Naive thymus-derived CD4-positive, alpha-beta T cell (primary cell): ENCODE measurements at regions not wholly inside any gene's neighbourhood (a gene's known extent, or its start where the extent isn't known, plus 50 kb on each side); places are given as distances from the start of the nearest gene placed in this dataset.
"Not testable (repeated sequence)": the region's sequence is repeated elsewhere in the genome, so short reads cannot be mapped to it uniquely, and the experiment has no call there.

Source experiments
- ATAC-seq: fragments of 150-1000 bp; cut with Tn5 transposase; 2 replicates; pipeline ENCODE4 v1.10.0; 2021; ENCODE audit warnings: mild to moderate bottlenecking, moderate library complexity
- CTCF ChIA-PET: fragments of 350-600 bp; sonication (Branson Sonifier 250); formaldehyde crosslinking; loops from one replicate; lab custom pipeline; 2021; ENCODE audit warnings: antibody characterized with exemption; lab: Charles Lee
- POLR2A ChIA-PET: fragments of 350-600 bp; sonication (Branson Sonifier 250); formaldehyde crosslinking; loops from one replicate; lab custom pipeline; 2021; ENCODE audit warnings: antibody characterized with exemption, inconsistent platforms; lab: Charles Lee
- DNase-seq, 9 donors: peaks; one replicate each; pipeline versions ENCODE4 v3.0.0 to v3.0.0-alpha.2; 2020 to 2022; ENCODE audit warnings: mixed read lengths in 1 of 9
- H3K27ac ChIP-seq: one replicate; pipeline ENCODE4 v1.7.0; 2013; ENCODE audit warnings: mild to moderate bottlenecking, low read depth, low read length, moderate library complexity
- H3K27me3 ChIP-seq, 2 donors: one replicate each; pipeline ENCODE4 v1.7.0; 2013; ENCODE audit warnings: low read length in 2 of 2, mild to moderate bottlenecking in 2 of 2, moderate library complexity in 2 of 2; ENCODE audit not compliant: control insufficient read depth in 2 of 2, insufficient read depth in 2 of 2
- H3K36me3 ChIP-seq, 3 experiments: 1 replicate in 2 of 3; 2 replicates in 1 of 3; pipeline ENCODE4 v1.7.0; 2013; ENCODE audit warnings: low read length in 3 of 3, mild to moderate bottlenecking in 3 of 3, moderate library complexity in 1 of 3; ENCODE audit not compliant: insufficient read depth in 3 of 3, control insufficient read depth in 2 of 3
- H3K4me1 ChIP-seq, 2 donors: one replicate each; pipeline ENCODE4 v1.7.0; 2013; ENCODE audit warnings: low read length in 2 of 2, mild to moderate bottlenecking in 2 of 2, moderate library complexity in 1 of 2; ENCODE audit not compliant: control insufficient read depth in 2 of 2, insufficient read depth in 2 of 2
- H3K4me3 ChIP-seq: 2 replicates; pipeline ENCODE4 v1.7.0; 2013; ENCODE audit warnings: mild to moderate bottlenecking, low read length
- H3K9me3 ChIP-seq, 3 experiments: 1 replicate in 2 of 3; 2 replicates in 1 of 3; pipeline ENCODE4 v1.7.0; 2013; ENCODE audit warnings: low read length in 3 of 3; ENCODE audit not compliant: control insufficient read depth in 2 of 3
- H3K27ac Mint-ChIP-seq, 9 donors: one replicate each; pipeline ENCODE4 v1.8.0; 2020 to 2022; ENCODE audit warnings: mixed read lengths in 9 of 9, mild to moderate bottlenecking in 8 of 9, moderate library complexity in 5 of 9, inconsistent platforms in 2 of 9
- H3K27me3 Mint-ChIP-seq, 5 donors: one replicate each; pipeline ENCODE4 v1.8.0; 2021 to 2022; ENCODE audit warnings: mixed read lengths in 5 of 5, mild to moderate bottlenecking in 1 of 5
- H3K36me3 Mint-ChIP-seq, 5 donors: one replicate each; pipeline ENCODE4 v1.8.0; 2020 to 2022; ENCODE audit warnings: mixed read lengths in 5 of 5, mild to moderate bottlenecking in 3 of 5, inconsistent platforms in 1 of 5
- H3K4me1 Mint-ChIP-seq, 7 donors: one replicate each; pipeline ENCODE4 v1.8.0; 2020 to 2022; ENCODE audit warnings: mixed read lengths in 7 of 7, mild to moderate bottlenecking in 3 of 7, inconsistent platforms in 1 of 7
- H3K4me3 Mint-ChIP-seq, 10 donors: one replicate each; pipeline ENCODE4 v1.8.0; 2020 to 2022; ENCODE audit warnings: mild to moderate bottlenecking in 10 of 10, mixed read lengths in 10 of 10, moderate library complexity in 6 of 10, inconsistent platforms in 2 of 10
- H3K9me3 Mint-ChIP-seq, 11 donors: one replicate each; pipeline ENCODE4 v1.8.0; 2020 to 2022; ENCODE audit warnings: mixed read lengths in 11 of 11, mild to moderate bottlenecking in 4 of 11, inconsistent platforms in 1 of 11, moderate library complexity in 1 of 11
- intact Hi-C, 2 donors: fragments of 100-400 bp; cut with micrococcal nuclease; formaldehyde crosslinking; loops; one replicate each; pipeline ENCODE4 v1.15.1; 2023

DNA sequence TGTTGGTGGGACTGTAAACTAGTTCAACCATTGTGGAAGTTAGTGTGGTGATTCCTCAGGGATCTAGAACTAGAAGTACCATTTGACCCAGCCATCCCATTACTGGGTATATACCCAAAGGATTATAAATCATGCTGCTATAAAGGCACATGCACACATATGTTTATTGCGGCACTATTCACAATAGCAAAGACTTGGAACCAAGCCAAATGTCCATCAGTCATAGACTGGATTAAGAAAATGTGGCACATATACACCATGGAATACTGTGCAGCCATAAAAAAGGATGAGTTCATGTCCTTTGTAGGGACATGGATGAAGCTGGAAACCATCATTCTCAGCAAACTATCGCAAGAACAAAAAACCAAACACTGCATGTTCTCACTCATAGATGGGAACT, 334.5 kb upstream of the SPRY2 start:
- H3K27me3 Mint-ChIP-seq, H3K36me3 Mint-ChIP-seq, H3K4me1 Mint-ChIP-seq, POLR2A ChIA-PET, H3K27ac ChIP-seq, H3K27me3 ChIP-seq, DNase-seq, CTCF ChIA-PET, H3K4me3 ChIP-seq, H3K4me3 Mint-ChIP-seq, intact Hi-C loops, H3K9me3 ChIP-seq, H3K4me1 ChIP-seq, H3K36me3 ChIP-seq, ATAC-seq, H3K27ac Mint-ChIP-seq: not testable (repeated sequence)
- peaks cover 6 to 32% (median 9%) of the 10 kb centered on the region in 11 donors for H3K9me3 Mint-ChIP-seq

DNA sequence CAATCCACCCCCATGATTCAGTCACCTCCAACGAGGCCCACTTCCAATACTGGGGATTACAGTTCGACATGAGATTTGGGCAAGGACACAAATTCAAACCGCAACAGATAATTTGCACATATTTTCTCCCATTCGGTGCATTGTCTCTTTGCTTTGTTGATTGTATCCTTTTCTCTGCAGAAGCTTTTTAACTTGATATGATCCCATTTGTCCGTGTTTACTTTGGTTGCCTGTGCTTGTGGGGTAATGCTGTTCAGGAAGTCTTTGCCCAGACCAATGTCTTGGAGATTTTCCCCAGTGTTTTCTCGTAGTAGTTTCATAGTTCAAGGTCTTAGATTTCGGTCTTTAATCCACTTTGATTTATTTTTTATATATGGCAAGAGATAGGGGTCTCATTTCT, 330.8 kb upstream of the SPRY2 start:
- no peak overlapping the region for H3K27ac Mint-ChIP-seq
- DNase-seq (no peak), ATAC-seq (no peak)
- H3K27me3 ChIP-seq, result no peaks in the 10 kb centered on the region
- H3K36me3 ChIP-seq, result no peaks in the 10 kb centered on the region
- H3K27me3 Mint-ChIP-seq, result no peaks in the 10 kb centered on the region
- H3K27ac ChIP-seq, result no peak overlapping the region
- intact Hi-C loops, result no loop called here
- no peaks in the 10 kb centered on the region for H3K4me1 Mint-ChIP-seq
- H3K4me3 ChIP-seq, result no peak overlapping the region
- H3K36me3 Mint-ChIP-seq, result no peaks in the 10 kb centered on the region
- ChIA-PET CTCF (no interaction called here), POLR2A (no interaction called here)
- H3K9me3 ChIP-seq, result no peaks in the 10 kb centered on the region
- no peak overlapping the region for H3K4me3 Mint-ChIP-seq
- H3K9me3 Mint-ChIP-seq, result peaks cover 0 to 21% (median 6%) of the 10 kb centered on the region in 11 donors
- H3K4me1 ChIP-seq, result no peaks in the 10 kb centered on the region

DNA sequence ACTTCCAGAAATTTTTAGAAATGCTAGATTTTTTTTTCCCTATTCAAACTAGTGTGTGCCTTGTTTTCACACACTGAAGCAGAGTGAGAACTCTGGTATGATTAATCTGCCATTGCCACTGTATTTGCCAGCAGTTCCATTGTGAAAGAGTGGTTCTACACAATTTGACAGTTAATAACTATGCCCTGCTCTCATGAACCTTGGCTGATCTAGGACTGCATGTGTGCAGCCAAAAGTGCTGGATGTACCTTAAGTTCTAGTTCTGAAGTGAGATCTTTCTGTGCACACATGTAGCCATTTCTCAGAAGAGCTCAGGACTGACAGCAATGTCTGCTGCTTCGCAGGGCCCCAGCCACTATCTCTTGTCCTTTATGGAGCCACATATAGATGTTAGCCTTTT, 328.2 kb upstream of the SPRY2 start:
- intact Hi-C loops, result no loop called here

DNA sequence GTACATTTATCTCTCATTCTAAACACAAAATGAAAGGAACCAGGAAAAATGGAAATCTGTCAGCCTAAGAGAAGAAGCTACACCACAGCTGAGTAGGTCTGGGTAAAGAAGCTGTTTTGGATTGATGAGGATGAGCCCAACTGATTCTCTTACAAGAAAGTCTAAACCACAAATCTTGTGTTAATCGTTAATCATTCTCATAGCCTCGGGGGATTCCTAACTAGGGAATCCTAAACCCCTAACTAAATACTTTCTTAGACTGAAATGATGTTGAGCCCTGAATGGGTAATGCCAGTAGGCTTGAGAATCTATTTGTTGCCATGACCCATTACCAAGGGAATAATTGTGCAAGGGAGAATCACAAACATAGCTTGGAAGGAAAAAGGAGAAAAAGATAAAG, 327.5 kb upstream of the SPRY2 start:
- POLR2A ChIA-PET, result no interaction called here
- H3K36me3 Mint-ChIP-seq, result no peaks in the 10 kb centered on the region
- no peak overlapping the region for H3K27ac ChIP-seq
- CTCF ChIA-PET, result no interaction called here
- H3K9me3 ChIP-seq, result no peaks in the 10 kb centered on the region
- H3K9me3 Mint-ChIP-seq, result peaks cover 0 to 29% (median 4%) of the 10 kb centered on the region in 11 donors
- H3K4me3 Mint-ChIP-seq, result no peak overlapping the region
- intact Hi-C loops, result no loop called here
- no peaks in the 10 kb centered on the region for H3K4me1 Mint-ChIP-seq
- H3K4me3 ChIP-seq, result no peak overlapping the region
- no peak overlapping the region for H3K27ac Mint-ChIP-seq
- no peaks in the 10 kb centered on the region for H3K36me3 ChIP-seq
- H3K27me3 Mint-ChIP-seq, result no peaks in the 10 kb centered on the region
- H3K27me3 ChIP-seq, result no peaks in the 10 kb centered on the region
- ATAC-seq (no peak), DNase-seq (no peak)
- H3K4me1 ChIP-seq, result no peaks in the 10 kb centered on the region

More for the DNA sequence above, 328.2 kb upstream of the SPRY2 start:
- ATAC-seq (no peak), DNase-seq (no peak)
- Mint-ChIP-seq H3K36me3 (no peaks in the 10 kb centered on the region), H3K4me3 (no peak overlapping the region), H3K4me1 (no peaks in the 10 kb centered on the region), H3K9me3 (peaks cover 0 to 26% (median 4%) of the 10 kb centered on the region in 11 donors), H3K27me3 (no peaks in the 10 kb centered on the region), H3K27ac (no peak overlapping the region)
- ChIA-PET POLR2A (no interaction called here), CTCF (no interaction called here)
- Histone ChIP-seq H3K27ac (no peak overlapping the region), H3K4me3 (no peak overlapping the region), H3K36me3 (no peaks in the 10 kb centered on the region), H3K27me3 (no peaks in the 10 kb centered on the region), H3K4me1 (no peaks in the 10 kb centered on the region), H3K9me3 (no peaks in the 10 kb centered on the region)

DNA sequence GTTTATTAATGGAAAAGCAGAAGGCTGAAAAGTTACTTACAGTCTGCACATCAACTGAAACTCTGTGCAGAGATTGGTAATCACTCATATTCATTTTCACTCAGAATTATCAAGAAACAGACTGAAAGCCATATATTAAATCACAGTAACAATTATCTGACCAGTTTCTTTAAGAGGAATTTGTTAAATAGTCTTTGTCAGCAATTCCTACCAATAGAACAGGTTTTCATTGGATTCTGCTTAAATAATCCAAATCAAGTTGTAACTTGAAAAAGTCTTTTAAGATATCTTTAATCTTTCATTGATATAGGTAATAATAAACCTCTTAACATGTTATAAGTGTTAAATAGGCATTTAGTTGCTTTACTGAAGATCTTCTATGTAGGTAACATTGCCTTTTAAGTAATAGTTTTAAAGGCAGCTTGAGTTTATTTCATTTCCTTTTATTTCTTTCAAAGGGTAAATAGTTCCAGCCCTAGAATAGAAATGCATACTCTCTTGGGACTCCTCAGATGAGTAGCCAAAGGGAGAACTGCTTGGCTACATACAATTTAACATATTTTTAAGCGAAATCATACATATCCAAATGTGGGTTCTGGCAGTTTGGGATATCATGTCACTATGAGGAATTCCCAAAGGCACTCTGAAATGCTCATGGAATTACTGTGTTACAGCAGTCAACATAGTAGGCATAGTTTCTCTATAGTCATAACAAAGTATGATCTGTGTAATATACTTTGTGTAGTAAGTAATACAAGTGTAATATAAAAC, 326.0 kb upstream of the SPRY2 start:
- Histone ChIP-seq H3K9me3 (no peaks in the 10 kb centered on the region), H3K4me1 (no peaks in the 10 kb centered on the region), H3K27ac (no peak overlapping the region), H3K27me3 (no peaks in the 10 kb centered on the region), H3K4me3 (no peak overlapping the region), H3K36me3 (no peaks in the 10 kb centered on the region)
- H3K4me1 Mint-ChIP-seq, result no peaks in the 10 kb centered on the region
- H3K36me3 Mint-ChIP-seq, result no peaks in the 10 kb centered on the region
- POLR2A ChIA-PET, result no interaction called here
- H3K27me3 Mint-ChIP-seq, result no peaks in the 10 kb centered on the region
- intact Hi-C loops, result no loop called here
- H3K4me3 Mint-ChIP-seq, result no peak overlapping the region
- ATAC-seq (no peak), DNase-seq (no peak)
- H3K9me3 Mint-ChIP-seq, result peaks cover 0 to 20% (median 4%) of the 10 kb centered on the region in 11 donors
- CTCF ChIA-PET, result no interaction called here
- H3K27ac Mint-ChIP-seq, result no peak overlapping the region

DNA sequence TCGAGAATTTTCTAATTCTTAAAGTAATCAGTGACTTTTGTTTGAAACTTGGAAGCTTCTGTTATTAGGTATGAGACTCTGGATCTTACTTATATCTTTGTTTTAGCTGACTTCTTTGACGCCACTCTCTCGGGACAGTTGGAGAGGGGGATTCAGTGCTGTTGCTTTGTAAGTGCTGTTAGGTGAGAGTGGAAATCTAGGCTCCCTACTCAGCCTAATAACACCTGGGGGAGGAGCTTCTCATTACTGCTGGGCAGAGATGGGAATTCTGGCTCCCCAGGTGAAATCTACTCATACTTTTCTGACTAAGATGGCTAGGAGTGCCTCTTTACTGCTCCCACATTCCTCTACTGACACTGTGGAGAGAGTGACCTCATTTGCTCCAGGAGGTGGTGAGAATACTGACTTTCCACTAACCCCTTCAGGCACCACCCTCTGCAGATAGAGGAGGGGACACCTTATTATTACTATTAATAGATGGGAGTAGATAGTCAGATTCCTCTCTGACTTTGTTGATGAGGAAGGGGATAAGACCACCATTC, 324.9 kb upstream of the SPRY2 start:
- Mint-ChIP-seq H3K4me3 (no peak overlapping the region), H3K27me3 (no peaks in the 10 kb centered on the region), H3K4me1 (no peaks in the 10 kb centered on the region), H3K9me3 (peaks cover 0 to 14% (median 0%) of the 10 kb centered on the region in 11 donors), H3K27ac (no peak overlapping the region), H3K36me3 (no peaks in the 10 kb centered on the region)
- Histone ChIP-seq H3K27ac (no peak overlapping the region), H3K27me3 (no peaks in the 10 kb centered on the region), H3K36me3 (no peaks in the 10 kb centered on the region), H3K4me3 (no peak overlapping the region), H3K9me3 (no peaks in the 10 kb centered on the region), H3K4me1 (no peaks in the 10 kb centered on the region)
- ATAC-seq (no peak), DNase-seq (no peak)
- POLR2A ChIA-PET, result no interaction called here
- intact Hi-C loops, result no loop called here
- CTCF ChIA-PET, result no interaction called here

DNA sequence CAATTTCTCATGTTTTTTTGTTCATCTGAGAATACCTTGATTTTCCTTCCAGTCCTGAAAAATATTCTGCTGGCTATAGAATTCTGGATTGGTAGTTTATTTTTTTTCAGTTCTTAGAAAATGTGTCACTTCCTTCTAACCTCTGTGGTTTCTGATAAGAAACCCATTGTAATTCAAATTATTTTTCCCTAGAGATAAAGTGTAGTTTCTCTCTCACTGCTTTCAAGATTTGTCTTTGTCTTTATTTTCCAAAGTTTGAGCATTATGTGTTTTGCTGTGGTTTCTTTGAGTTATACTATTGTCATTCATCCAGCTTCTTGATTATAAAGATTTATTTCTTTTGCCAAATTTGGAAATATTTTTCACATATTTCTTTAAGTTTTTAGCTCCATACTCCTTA, 324.0 kb upstream of the SPRY2 start:
- intact Hi-C loops, result no loop called here
- Mint-ChIP-seq H3K4me3 (no peak overlapping the region), H3K27ac (no peak overlapping the region), H3K36me3 (no peaks in the 10 kb centered on the region), H3K4me1 (no peaks in the 10 kb centered on the region), H3K9me3 (peaks cover 0 to 13% (median 0%) of the 10 kb centered on the region in 11 donors), H3K27me3 (no peaks in the 10 kb centered on the region)
- H3K27me3 ChIP-seq, result no peaks in the 10 kb centered on the region
- DNase-seq (no peak), ATAC-seq (no peak)
- no peaks in the 10 kb centered on the region for H3K9me3 ChIP-seq
- H3K27ac ChIP-seq, result no peak overlapping the region
- ChIA-PET POLR2A (no interaction called here), CTCF (no interaction called here)
- no peaks in the 10 kb centered on the region for H3K4me1 ChIP-seq
- no peak overlapping the region for H3K4me3 ChIP-seq
- no peaks in the 10 kb centered on the region for H3K36me3 ChIP-seq
